Liver (tissue), 8 donors: ENCODE measurements at regions not wholly inside any gene's neighbourhood (a gene's known extent, or its start where the extent isn't known, plus 50 kb on each side); places are given as distances from the start of the nearest gene placed in this dataset.

Source experiments
- DNase-seq: peaks from one replicate; pipeline ENCODE4 v3.0.0-alpha.2; 2017; ENCODE audit warnings: low spot score
- H3K27ac ChIP-seq, 2 donors: one replicate each; pipeline ENCODE4 v1.7.0; 2013; ENCODE audit warnings: inconsistent platforms in 2 of 2, low read length in 2 of 2, control low read depth in 1 of 2, low read depth in 1 of 2, mild to moderate bottlenecking in 1 of 2
- H3K27me3 ChIP-seq, 4 donors: one replicate each; pipeline versions ENCODE4 v1.6.1 to v1.7.0; 2013; ENCODE audit warnings: low read length in 3 of 4, inconsistent platforms in 1 of 4, mild to moderate bottlenecking in 1 of 4, moderate library complexity in 1 of 4; ENCODE audit not compliant: control insufficient read depth in 4 of 4, insufficient read depth in 4 of 4
- H3K36me3 ChIP-seq, 4 donors: one replicate each; pipeline versions ENCODE4 v1.6.1 to v1.7.0; 2013; ENCODE audit warnings: low read length in 3 of 4, mild to moderate bottlenecking in 3 of 4, low read depth in 1 of 4, moderate library complexity in 1 of 4; ENCODE audit not compliant: control insufficient read depth in 4 of 4, insufficient read depth in 3 of 4
- H3K4me1 ChIP-seq, 4 donors: one replicate each; pipeline versions ENCODE4 v1.6.1 to v1.7.0; 2013; ENCODE audit warnings: low read length in 3 of 4, mild to moderate bottlenecking in 3 of 4, moderate library complexity in 1 of 4; ENCODE audit not compliant: control insufficient read depth in 4 of 4, insufficient read depth in 4 of 4
- H3K4me3 ChIP-seq, 3 donors: one replicate each; pipeline versions ENCODE4 v1.6.1 to v1.7.0; 2013; ENCODE audit warnings: low read length in 3 of 3, control low read depth in 1 of 3, low read depth in 1 of 3, mild to moderate bottlenecking in 1 of 3
- H3K9ac ChIP-seq, 2 donors: one replicate each; pipeline ENCODE4 v1.7.0; 2013; ENCODE audit warnings: low read length in 2 of 2, mild to moderate bottlenecking in 2 of 2, moderate library complexity in 2 of 2, control low read depth in 1 of 2, low read depth in 1 of 2
- H3K9me3 ChIP-seq, 4 donors: one replicate each; pipeline versions ENCODE4 v1.6.1 to v1.7.0; 2013; ENCODE audit warnings: low read length in 3 of 4; ENCODE audit not compliant: control insufficient read depth in 4 of 4
- ATF3 ChIP-seq: IDR thresholded peaks from 2 replicates; pipeline ENCODE4 v1.6.1; 2016; ENCODE audit warnings: antibody characterized with exemption
- CTCF ChIP-seq: fragments of 150-350 bp; IDR thresholded peaks from 2 replicates; pipeline ENCODE4 v1.5.1; 2017; ENCODE audit warnings: improper control_type of control experiment, low read depth, low read length; ENCODE audit not compliant: missing input control
- EGR1 ChIP-seq, 2 donors: IDR thresholded peaks; 2 replicates each; pipeline ENCODE4 v1.6.1; 2016 to 2018; ENCODE audit warnings: antibody characterized with exemption in 2 of 2, low read depth in 2 of 2
- FOXA1 ChIP-seq: IDR thresholded peaks from 2 replicates; pipeline ENCODE4 v1.6.1; 2016; ENCODE audit warnings: antibody characterized with exemption
- GABPA ChIP-seq, 2 donors: IDR thresholded peaks in 1 of 2; conservative IDR thresholded peaks in 1 of 2; 2 replicates each; pipeline ENCODE4 v1.6.1; 2016; ENCODE audit warnings: antibody characterized with exemption in 2 of 2, mild to moderate bottlenecking in 1 of 2, moderate library complexity in 1 of 2
- HNF4A ChIP-seq, 2 donors: conservative IDR thresholded peaks; 2 replicates each; pipeline ENCODE4 v1.6.1; 2016; ENCODE audit warnings: antibody characterized with exemption in 2 of 2, mild to moderate bottlenecking in 2 of 2
- HNF4G ChIP-seq: IDR thresholded peaks from 2 replicates; pipeline ENCODE4 v1.6.1; 2016; ENCODE audit warnings: antibody characterized with exemption
- JUND ChIP-seq, 2 donors: IDR thresholded peaks; 2 replicates each; pipeline ENCODE4 v1.6.1; 2016; ENCODE audit warnings: antibody characterized with exemption in 2 of 2
- MAX ChIP-seq: IDR thresholded peaks from 2 replicates; pipeline ENCODE4 v1.6.1; 2016; ENCODE audit warnings: antibody characterized with exemption
- NR2F2 ChIP-seq: IDR thresholded peaks from 2 replicates; pipeline ENCODE4 v1.6.1; 2016; ENCODE audit warnings: antibody characterized with exemption
- RAD21 ChIP-seq, 2 donors: IDR thresholded peaks; 2 replicates each; pipeline ENCODE4 v1.6.1; 2016; ENCODE audit warnings: antibody characterized with exemption in 2 of 2, mild to moderate bottlenecking in 2 of 2
- REST ChIP-seq: IDR thresholded peaks from 2 replicates; pipeline ENCODE4 v1.6.1; 2016; ENCODE audit warnings: antibody characterized with exemption, mild to moderate bottlenecking
- RXRA ChIP-seq, 2 donors: IDR thresholded peaks; 2 replicates each; pipeline ENCODE4 v1.6.1; 2017 to 2018; ENCODE audit warnings: antibody characterized with exemption in 2 of 2, mild to moderate bottlenecking in 1 of 2
- SP1 ChIP-seq: IDR thresholded peaks from 2 replicates; pipeline ENCODE4 v1.6.1; 2018; ENCODE audit warnings: antibody characterized with exemption, mild to moderate bottlenecking
- TAF1 ChIP-seq: conservative IDR thresholded peaks from 2 replicates; pipeline ENCODE4 v1.6.1; 2016; ENCODE audit warnings: antibody characterized with exemption, mild to moderate bottlenecking
- YY1 ChIP-seq: IDR thresholded peaks from 2 replicates; pipeline ENCODE4 v1.6.1; 2016; ENCODE audit warnings: antibody characterized with exemption, mild to moderate bottlenecking
- ZBTB33 ChIP-seq: IDR thresholded peaks from 2 replicates; pipeline ENCODE4 v1.6.1; 2016; ENCODE audit warnings: antibody characterized with exemption
- WGBS: extraction: QIAGEN DNeasy Blood & Tissue Kit; methylation state at CpG from one replicate; pipeline ENCODE4 v1.1.7; 2013; 5-methylcytosine and 5-hydroxymethylcytosine counted together
- donor health status: healthy.
- donor health status: healthy.
- donor health status: healthy.
- donor health status: healthy.
- donor health status: healthy.

GRCh38 chr9:4933861-4934260, 51.2 kb upstream of the JAK2 start:
- Histone ChIP-seq H3K4me1 (peaks cover 0 to 4% (median 0%) of the 10 kb centered on the region in 4 donors), H3K9ac (no peak overlapping the region), H3K27ac (no peak overlapping the region), H3K4me3 (no peak overlapping the region), H3K9me3 (no peaks in the 10 kb centered on the region), H3K27me3 (no peaks in the 10 kb centered on the region), H3K36me3 (no peaks in the 10 kb centered on the region)
- TF ChIP-seq ZBTB33 (no peak), GABPA (IDR thresholded peaks at IDR 0.05 in 1 of 2, conservative IDR thresholded peaks at IDR 0.05 in 1 of 2) (no peak), RXRA (IDR thresholded peaks at IDR 0.05) (no peak), SP1 (no peak), YY1 (no peak), ATF3 (no peak), RAD21 (IDR thresholded peaks at IDR 0.05) (no peak), HNF4A (conservative IDR thresholded peaks at IDR 0.05) (no peak), REST (no peak), TAF1 (no peak), HNF4G (no peak), EGR1 (IDR thresholded peaks at IDR 0.05; ENCODE audit: low read depth in 2 of 2) (no peak), CTCF (no peak), NR2F2 (no peak), MAX (no peak)
- no peak for DNase-seq
- WGBS, result 98% methylated on average over 2 of the region's 2 CpGs

- no peak overlapping the region for H3K27ac ChIP-seq
- WGBS, result 84% methylated on average over 4 of the region's 4 CpGs
- TF ChIP-seq HNF4A (conservative IDR thresholded peaks at IDR 0.05) (no peak), MAX (no peak), ZBTB33 (no peak), GABPA (IDR thresholded peaks at IDR 0.05 in 1 of 2, conservative IDR thresholded peaks at IDR 0.05 in 1 of 2) (no peak), JUND (IDR thresholded peaks at IDR 0.05) (no peak), RAD21 (IDR thresholded peaks at IDR 0.05) (no peak), RXRA (IDR thresholded peaks at IDR 0.05) (no peak), REST (no peak), EGR1 (IDR thresholded peaks at IDR 0.05; ENCODE audit: low read depth in 2 of 2) (no peak), HNF4G (no peak), FOXA1 (no peak), YY1 (no peak)
Observed at GRCh38 chr9:4935001-4935672, 49.9 kb upstream of the JAK2 start.

More at GRCh38 chr9:4935001-4935672, 49.9 kb upstream of the JAK2 start:
- Histone ChIP-seq H3K4me1 (peaks cover 0 to 6% (median 0%) of the 10 kb centered on the region in 4 donors), H3K9me3 (no peaks in the 10 kb centered on the region), H3K9ac (no peak overlapping the region), H3K4me3 (no peak overlapping the region), H3K36me3 (no peaks in the 10 kb centered on the region), H3K27me3 (no peaks in the 10 kb centered on the region)
- no peak for DNase-seq
